Natural killer cell (primary cell): ENCODE measurements at regions not wholly inside any gene's neighbourhood (a gene's known extent, or its start where the extent isn't known, plus 50 kb on each side); places are given as distances from the start of the nearest gene placed in this dataset.

ENCODE experiments used
- ATAC-seq, 3 donors: fragments of 150-1000 bp in 2 of 3; fragments of 200-7000 bp in 1 of 3; cut with Tn5 transposase; 1 replicate in 1 of 3; 2 replicates in 2 of 3; pipeline ENCODE4 v1.10.0; 2021; ENCODE audit warnings: mild to moderate bottlenecking in 2 of 3, moderate library complexity in 2 of 3
- DNase-seq, 2 donors: peaks; one replicate each; pipeline versions ENCODE4 v3.0.0 to v3.0.0-alpha.2; 2013 to 2021; ENCODE audit warnings: mixed read lengths in 1 of 2
- H3K27ac ChIP-seq: one replicate; pipeline ENCODE4 v1.5.1; 2013; ENCODE audit warnings: mild to moderate bottlenecking, low read length
- H3K27me3 ChIP-seq: one replicate; pipeline ENCODE4 v1.6.1; 2013; ENCODE audit warnings: low read length; ENCODE audit not compliant: control insufficient read depth, insufficient read depth
- H3K36me3 ChIP-seq: one replicate; pipeline ENCODE4 v1.6.1; 2013; ENCODE audit warnings: low read length; ENCODE audit not compliant: control insufficient read depth, insufficient read depth
- H3K4me1 ChIP-seq: one replicate; pipeline ENCODE4 v1.6.1; 2013; ENCODE audit warnings: low read length; ENCODE audit not compliant: control insufficient read depth, insufficient read depth
- H3K4me3 ChIP-seq: one replicate; pipeline ENCODE4 v1.5.1; 2013; ENCODE audit warnings: low read length
- H3K9me3 ChIP-seq: one replicate; pipeline ENCODE4 v1.6.1; 2013; ENCODE audit warnings: low read length; ENCODE audit not compliant: control insufficient read depth, insufficient read depth
- H3K27ac Mint-ChIP-seq, 2 donors: one replicate each; pipeline ENCODE4 v1.8.0; 2022; ENCODE audit warnings: mild to moderate bottlenecking in 2 of 2, mixed read lengths in 2 of 2, moderate library complexity in 1 of 2
- H3K27me3 Mint-ChIP-seq, 2 donors: one replicate each; pipeline ENCODE4 v1.8.0; 2022; ENCODE audit warnings: low read depth in 2 of 2, mixed read lengths in 2 of 2
- H3K36me3 Mint-ChIP-seq: one replicate; pipeline ENCODE4 v1.8.0; 2022; ENCODE audit warnings: mixed read lengths
- H3K4me1 Mint-ChIP-seq, 2 donors: one replicate each; pipeline ENCODE4 v1.8.0; 2022; ENCODE audit warnings: mixed read lengths in 2 of 2
- H3K4me3 Mint-ChIP-seq: one replicate; pipeline ENCODE4 v1.8.0; 2022; ENCODE audit warnings: mild to moderate bottlenecking, moderate library complexity, mixed read lengths
- H3K9me3 Mint-ChIP-seq, 2 donors: one replicate each; pipeline ENCODE4 v1.8.0; 2022; ENCODE audit warnings: mixed read lengths in 2 of 2
- CTCF ChIP-seq: fragments of 200-600 bp; IDR thresholded peaks from one replicate; pipeline ENCODE4 v1.8.0; 2022; ENCODE audit warnings: antibody characterized with exemption
- WGBS: methylation state at CpG from one replicate; pipeline ENCODE4 v1.1.7; 2013; ENCODE audit warnings: missing lambda C conversion rate; ENCODE audit not compliant: insufficient coverage; 5-methylcytosine and 5-hydroxymethylcytosine counted together
- intact Hi-C: fragments of 100-400 bp; cut with micrococcal nuclease; formaldehyde crosslinking; loops from one replicate; pipeline ENCODE4 v1.14.2; 2022

- Histone ChIP-seq H3K4me3 (no peak overlapping the region), H3K27ac (no peak overlapping the region), H3K36me3 (no peaks in the 10 kb centered on the region), H3K9me3 (no peaks in the 10 kb centered on the region), H3K4me1 (no peaks in the 10 kb centered on the region), H3K27me3 (no peaks in the 10 kb centered on the region)
- ATAC-seq, result no peak
- Mint-ChIP-seq H3K9me3 (peaks cover 0 to 4% of the 10 kb centered on the region in 2 donors), H3K4me1 (no peaks in the 10 kb centered on the region), H3K27me3 (no peaks in the 10 kb centered on the region), H3K27ac (no peak overlapping the region), H3K4me3 (no peak overlapping the region), H3K36me3 (no peaks in the 10 kb centered on the region)
- WGBS, result 87% methylated on average over 2 of the region's 2 CpGs
- no peak for TF ChIP-seq CTCF
- no peak for DNase-seq
- intact Hi-C loops, result no loop called here
Measured at GRCh38 chr10:121356183-121356582, 242.1 kb downstream of the FGFR2 start.

GRCh38 chr10:121357401-121357800 is 240.8 kb downstream of the FGFR2 start:
- H3K27me3 Mint-ChIP-seq, result no peaks in the 10 kb centered on the region
- no peaks in the 10 kb centered on the region for H3K9me3 ChIP-seq
- TF ChIP-seq CTCF, result no peak
- DNase-seq, result no peak
- no peak overlapping the region for H3K27ac ChIP-seq
- H3K27me3 ChIP-seq, result no peaks in the 10 kb centered on the region
- peaks cover 0 to 4% of the 10 kb centered on the region in 2 donors for H3K9me3 Mint-ChIP-seq
- 75% methylated on average over 6 of the region's 6 CpGs for WGBS
- no peaks in the 10 kb centered on the region for H3K4me1 Mint-ChIP-seq
- H3K36me3 ChIP-seq, result no peaks in the 10 kb centered on the region
- no peak overlapping the region for H3K27ac Mint-ChIP-seq
- intact Hi-C loops, result no loop called here
- no peaks in the 10 kb centered on the region for H3K4me1 ChIP-seq
- H3K4me3 ChIP-seq, result no peak overlapping the region
- ATAC-seq, result no peak
- H3K4me3 Mint-ChIP-seq, result no peak overlapping the region
- no peaks in the 10 kb centered on the region for H3K36me3 Mint-ChIP-seq

GRCh38 chr10:121362026-121362425 is 236.2 kb downstream of the FGFR2 start:
- H3K27me3 Mint-ChIP-seq, result no peaks in the 10 kb centered on the region
- no peak for TF ChIP-seq CTCF

GRCh38 chr10:121365566-121365965 is 232.7 kb downstream of the FGFR2 start:
- no peaks in the 10 kb centered on the region for H3K36me3 ChIP-seq
- H3K27ac ChIP-seq, result no peak overlapping the region
- DNase-seq (no peak), ATAC-seq (no peak)
- H3K9me3 ChIP-seq, result no peaks in the 10 kb centered on the region
- no peak overlapping the region for H3K4me3 Mint-ChIP-seq
- H3K4me3 ChIP-seq, result no peak overlapping the region
- H3K9me3 Mint-ChIP-seq, result no peaks in the 10 kb centered on the region
- H3K4me1 ChIP-seq, result no peaks in the 10 kb centered on the region
- intact Hi-C loops, result no loop called here
- no peak for TF ChIP-seq CTCF
- H3K4me1 Mint-ChIP-seq, result no peaks in the 10 kb centered on the region
- 97% methylated on average over 29 of the region's 29 CpGs for whole genome bisulfite sequencing
- H3K27ac Mint-ChIP-seq, result no peak overlapping the region
- H3K27me3 Mint-ChIP-seq, result peaks cover 0 to 9% of the 10 kb centered on the region in 2 donors
- no peaks in the 10 kb centered on the region for H3K36me3 Mint-ChIP-seq
- no peaks in the 10 kb centered on the region for H3K27me3 ChIP-seq

More at GRCh38 chr10:121362026-121362425, 236.2 kb downstream of the FGFR2 start:
- Histone ChIP-seq H3K4me1 (no peaks in the 10 kb centered on the region), H3K9me3 (no peaks in the 10 kb centered on the region), H3K27me3 (no peaks in the 10 kb centered on the region), H3K36me3 (no peaks in the 10 kb centered on the region), H3K27ac (no peak overlapping the region), H3K4me3 (no peak overlapping the region)
- intact Hi-C loops, result no loop called here
- peaks cover 0 to 2% of the 10 kb centered on the region in 2 donors for H3K9me3 Mint-ChIP-seq
- H3K4me1 Mint-ChIP-seq, result no peaks in the 10 kb centered on the region
- H3K36me3 Mint-ChIP-seq, result no peaks in the 10 kb centered on the region
- DNase-seq, result no peak
- no peak for ATAC-seq
- WGBS, result 83% methylated on average over 5 of the region's 5 CpGs
- no peak overlapping the region for H3K4me3 Mint-ChIP-seq
- H3K27ac Mint-ChIP-seq, result no peak overlapping the region
